HG03439 (cell line): ENCODE measurements at regions not wholly inside any gene's neighbourhood (a gene's known extent, or its start where the extent isn't known, plus 50 kb on each side); places are given as distances from the start of the nearest gene placed in this dataset.
A peak's percentile ranks its signal among the peaks of the same experiment; 100 is the strongest.
"Not testable (repeated sequence)": the region's sequence is repeated elsewhere in the genome, so short reads cannot be mapped to it uniquely, and the experiment has no call there.

Experiments
- ATAC-seq: cut with Tn5 transposase; IDR thresholded peaks from one replicate; pipeline ENCODE4 v1.9.1; 2021; ENCODE audit warnings: mild to moderate bottlenecking, moderate library complexity; ENCODE audit not compliant: unreplicated experiment

DNA sequence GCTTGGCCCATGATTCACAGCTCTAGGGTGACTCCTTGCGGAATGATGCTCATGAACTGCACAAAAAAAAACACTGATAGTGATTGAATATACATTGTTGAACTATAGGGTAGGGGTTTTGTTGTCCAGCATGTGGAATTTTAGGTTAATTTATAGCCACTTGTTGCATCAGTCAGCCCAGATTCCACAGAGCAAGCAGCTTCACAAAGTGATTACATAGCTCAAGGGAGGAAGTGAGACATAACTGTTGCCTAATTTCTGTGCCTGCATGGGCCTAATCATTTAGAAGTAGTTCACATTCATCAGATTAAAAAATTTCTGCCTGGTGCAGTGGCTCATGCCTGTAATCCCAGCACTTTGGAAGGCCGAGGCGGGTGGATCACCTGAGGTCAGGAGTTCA is 142.2 kb upstream of the ZNF722 start:
- ATAC-seq = not testable (repeated sequence)

DNA sequence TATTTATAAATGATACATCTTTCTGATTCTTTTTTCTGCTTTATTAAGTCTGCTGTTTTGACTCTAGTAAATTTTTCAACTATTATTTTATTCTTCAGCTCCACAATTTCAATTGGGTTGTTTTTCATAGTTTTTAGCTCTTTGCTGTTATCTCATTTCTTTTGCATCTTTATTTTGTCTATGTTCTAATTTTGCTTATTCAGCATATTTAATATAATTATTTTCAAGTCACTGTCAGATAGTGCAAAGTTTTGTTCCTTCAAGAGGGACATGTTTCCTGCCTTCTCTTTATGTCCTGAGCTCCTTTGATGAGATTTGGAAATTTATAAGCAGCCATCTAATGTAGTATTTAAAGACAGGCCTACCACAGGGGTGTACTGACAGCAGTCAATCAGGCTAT is 131.5 kb upstream of the ZNF722 start:
- ATAC-seq = no peak

DNA sequence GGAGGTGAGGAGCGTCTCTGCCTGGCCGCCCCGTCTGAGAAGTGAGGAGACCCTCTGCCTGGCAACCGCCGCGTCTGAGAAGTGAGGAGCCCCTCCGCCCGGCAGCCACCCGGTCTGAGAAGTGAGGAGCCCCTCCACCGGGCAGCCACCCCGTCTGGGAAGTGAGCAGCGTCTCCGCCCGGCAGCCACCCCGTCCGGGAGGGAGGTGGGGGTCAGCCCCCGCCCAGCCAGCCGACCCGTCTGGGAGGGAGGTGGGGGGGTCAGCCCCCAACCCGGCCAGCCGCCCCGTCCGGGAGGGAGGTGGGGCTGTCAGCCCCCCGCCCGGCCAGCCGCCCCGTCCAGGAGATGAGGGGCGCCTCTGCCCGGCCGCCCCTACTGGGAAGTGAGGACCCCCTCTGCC is 124.4 kb upstream of the ZNF722 start:
- not testable (repeated sequence) for ATAC-seq

DNA sequence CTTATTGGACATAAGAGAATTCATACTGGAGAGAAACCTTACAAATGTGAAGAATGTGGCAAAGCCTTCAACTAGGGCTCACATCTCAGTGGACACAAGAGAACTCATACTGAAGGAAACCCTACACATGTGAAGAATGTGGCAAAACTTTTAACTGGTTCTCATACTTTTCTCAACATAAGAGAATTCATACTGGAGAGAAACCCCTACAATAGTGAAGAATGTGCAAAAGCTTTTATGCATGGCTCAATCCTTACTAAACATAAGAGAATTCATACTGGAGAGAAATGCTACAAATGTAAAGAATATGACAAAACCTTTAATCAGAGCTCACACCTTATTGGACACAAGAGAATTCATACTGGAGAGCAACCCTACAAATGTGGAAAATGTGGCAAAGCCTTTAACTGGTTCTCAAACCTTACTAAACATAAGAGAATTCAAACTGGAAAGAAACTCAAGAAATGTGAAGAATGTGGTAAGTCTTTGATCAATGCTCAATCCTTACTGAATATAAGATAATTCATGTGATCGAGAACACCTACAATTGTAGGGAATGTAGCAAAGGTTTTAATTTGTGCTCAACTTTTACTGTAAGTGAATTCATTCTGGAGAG is 121.8 kb upstream of the ZNF722 start:
- ATAC-seq = no peak

- ATAC-seq = no peak
Observed at GRCh38 chr7:63887031-63887430, 111.6 kb upstream of the ZNF722 start.

GRCh38 chr7:63899691-63900393 is 98.8 kb upstream of the ZNF722 start:
- ATAC-seq = no peak

GRCh38 chr7:63900394-63901203 is 98.0 kb upstream of the ZNF722 start:
- ATAC-seq = no peak

DNA sequence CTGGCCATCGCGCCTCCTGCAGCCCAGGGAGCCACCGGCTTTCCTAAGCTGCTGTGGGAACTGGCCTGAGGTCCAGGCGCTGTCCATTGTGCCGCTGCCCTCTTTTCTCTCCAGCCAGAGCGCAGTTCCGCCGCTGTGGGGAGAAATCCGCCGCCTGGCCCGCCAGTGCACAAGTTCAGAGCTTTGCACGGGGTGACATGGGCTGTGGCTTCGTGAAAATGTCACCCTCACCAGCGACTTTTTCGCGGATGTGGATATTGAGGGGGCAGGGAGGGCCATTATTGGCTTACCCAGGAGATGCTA is 97.5 kb upstream of the ZNF722 start:
- not testable (repeated sequence) for ATAC-seq

DNA sequence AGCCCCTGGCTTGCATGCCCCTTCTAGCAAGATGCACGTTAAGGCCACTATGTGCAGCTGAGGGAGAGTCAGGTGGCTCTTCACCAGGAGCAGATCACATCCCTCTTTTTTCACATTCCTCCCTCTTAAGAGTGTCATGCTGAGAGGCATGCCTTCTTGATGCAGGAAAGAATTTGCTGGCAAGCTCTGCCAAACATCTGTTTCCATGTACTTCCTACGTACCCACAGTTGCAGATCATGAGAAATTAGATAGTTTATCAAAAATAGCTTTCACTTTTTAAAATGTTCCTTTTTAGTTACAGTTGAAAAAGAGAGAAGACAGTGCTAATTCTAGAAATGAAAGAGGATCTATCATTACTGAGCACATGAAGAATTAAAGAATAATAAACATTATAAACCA is 79.7 kb upstream of the ZNF722 start:
- no peak for ATAC-seq

DNA sequence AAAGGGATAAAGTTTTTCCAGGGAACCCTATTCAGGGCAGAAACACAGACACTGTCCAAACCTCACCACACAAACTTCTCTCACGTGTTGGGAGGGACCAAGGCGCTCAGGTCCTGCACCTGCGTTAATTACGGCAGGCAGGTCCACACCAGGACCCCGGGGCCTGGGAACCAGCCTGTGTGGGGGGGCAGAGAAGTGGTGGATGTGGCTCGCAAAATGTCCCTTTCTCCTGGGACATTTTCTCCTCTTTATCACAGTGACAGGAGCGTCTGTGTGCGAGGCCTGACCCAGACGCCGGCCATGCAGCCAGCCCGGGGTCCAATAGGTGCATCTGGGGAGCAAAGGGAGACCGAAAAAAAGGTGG is 73.4 kb upstream of the ZNF722 start:
- ATAC-seq = no peak

DNA sequence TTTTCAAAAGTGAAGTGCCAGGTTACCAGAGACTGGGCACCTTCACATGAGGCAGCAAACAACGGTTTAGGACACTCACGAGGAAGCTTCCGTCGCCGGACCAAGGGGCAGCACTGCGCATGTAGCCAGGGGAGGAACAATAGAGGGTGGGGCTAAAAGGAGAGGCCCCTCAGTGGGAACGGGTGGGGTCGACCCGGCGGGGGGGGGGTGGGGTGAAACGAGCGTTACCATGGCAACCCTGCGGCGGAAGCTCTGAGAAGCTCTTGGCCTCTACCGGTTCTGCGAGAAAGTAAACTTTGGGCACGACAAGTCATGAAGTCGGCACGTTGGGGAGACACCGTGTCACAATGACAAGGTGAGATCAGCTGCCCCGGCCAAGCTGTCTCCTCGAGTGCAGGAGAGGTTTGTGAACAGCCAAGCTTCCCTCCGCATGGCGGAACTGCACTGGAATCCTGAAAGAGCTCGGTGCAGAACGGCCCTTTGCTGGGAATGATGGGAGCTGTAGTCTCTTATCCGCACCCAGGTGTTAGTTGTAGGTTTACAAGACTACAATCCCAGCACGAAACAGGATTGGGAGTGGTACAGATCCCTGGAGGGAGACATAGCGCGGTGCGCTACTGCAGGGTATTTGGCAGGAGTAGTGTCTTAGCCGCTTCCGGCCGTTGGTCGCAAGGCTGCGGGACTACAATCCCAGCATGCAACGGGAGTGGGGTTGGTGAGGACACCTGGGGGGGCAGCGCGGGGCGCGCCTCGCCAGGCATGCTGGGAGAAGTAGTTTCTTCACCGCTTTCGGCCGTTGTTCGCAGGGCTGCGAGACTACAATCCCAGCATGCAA is 72.8 kb upstream of the ZNF722 start:
- peak; percentile 46 for ATAC-seq

- ATAC-seq = no peak
Observed at GRCh38 chr7:63927261-63927660, 71.4 kb upstream of the ZNF722 start.

DNA sequence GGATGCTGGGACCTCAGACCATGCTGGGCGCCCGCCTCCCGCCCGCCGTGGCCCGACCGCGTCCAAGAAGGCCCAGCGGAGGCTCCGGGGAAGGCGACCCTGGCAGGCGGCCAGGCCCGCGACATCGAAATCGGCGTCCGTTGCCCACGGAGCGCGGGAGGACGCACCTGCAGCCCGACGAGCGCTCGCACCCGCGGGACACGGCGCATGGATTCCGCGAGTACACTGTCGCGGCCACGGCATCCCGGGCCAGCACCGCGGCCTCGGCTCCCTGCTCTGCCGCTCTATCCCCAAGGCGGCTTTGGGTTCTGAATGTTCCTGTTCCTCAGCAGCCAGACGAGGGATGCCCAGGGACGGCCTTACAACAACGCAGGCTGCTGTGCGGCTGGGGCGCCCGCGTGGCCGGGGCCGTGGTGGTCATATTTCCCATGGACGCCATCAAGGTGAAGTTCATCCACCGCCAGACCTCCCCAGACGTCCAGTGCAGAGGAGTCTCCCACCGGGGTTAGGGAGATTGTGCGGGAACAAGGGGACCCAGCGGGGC is 67.5 kb upstream of the ZNF722 start:
- no peak for ATAC-seq

GRCh38 chr7:63931985-63932577 is 66.6 kb upstream of the ZNF722 start:
- no peak for ATAC-seq
